Activated CD4-positive, alpha-beta T cell treated with anti-CD3 and anti-CD28 coated beads, Interleukin-2, amount 50 U/mL, for 1 hour (primary cell): ENCODE measurements at regions not wholly inside any gene's neighbourhood (a gene's known extent, or its start where the extent isn't known, plus 50 kb on each side); places are given as distances from the start of the nearest gene placed in this dataset.
"Not testable (repeated sequence)": the region's sequence is repeated elsewhere in the genome, so short reads cannot be mapped to it uniquely, and the experiment has no call there.

Experiments
- DNase-seq: peaks from one replicate; pipeline ENCODE4 v3.0.0-alpha.2; 2020

DNA sequence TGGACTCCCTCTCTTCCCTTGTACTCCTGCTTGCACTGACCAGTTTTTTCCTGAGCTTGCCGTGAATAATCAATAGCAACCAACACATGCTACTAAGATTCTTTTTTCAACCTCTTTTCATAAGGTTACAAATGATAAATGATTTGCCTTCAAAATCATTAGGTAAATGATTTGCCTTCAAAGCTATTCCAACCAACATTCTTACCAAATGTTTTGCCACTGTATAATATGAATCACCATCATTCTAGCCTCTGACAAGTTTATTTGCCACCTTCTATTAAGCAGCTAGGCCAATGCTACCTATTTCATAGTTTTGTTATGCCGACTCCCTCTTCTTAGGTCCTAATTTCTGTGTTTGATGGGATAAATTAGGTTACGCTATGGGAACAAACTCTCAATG, 385.1 kb downstream of the DTWD2 start:
- DNase-seq, result no peak

GRCh38 chr5:118598311-118598710, 390.0 kb downstream of the DTWD2 start:
- no peak for DNase-seq

DNA sequence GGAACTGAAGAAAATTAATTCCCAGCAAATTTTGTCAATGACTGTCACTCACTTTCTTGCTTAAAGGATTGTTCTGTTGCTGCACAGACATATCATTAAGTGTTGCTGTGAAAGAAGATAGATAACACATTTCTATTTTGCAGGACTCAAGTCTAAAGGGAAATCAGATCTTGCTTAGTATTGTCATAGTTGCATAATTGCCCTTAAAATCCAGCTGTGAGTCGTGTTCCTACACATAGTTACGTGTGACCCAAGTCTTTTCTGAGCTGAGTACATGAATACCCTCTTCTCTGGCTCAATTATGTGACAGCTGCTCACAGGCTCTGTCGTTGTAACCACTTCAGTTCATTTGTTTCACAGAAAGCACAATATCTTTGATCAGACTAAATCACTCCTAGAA, 390.8 kb downstream of the DTWD2 start:
- DNase-seq, result no peak

DNA sequence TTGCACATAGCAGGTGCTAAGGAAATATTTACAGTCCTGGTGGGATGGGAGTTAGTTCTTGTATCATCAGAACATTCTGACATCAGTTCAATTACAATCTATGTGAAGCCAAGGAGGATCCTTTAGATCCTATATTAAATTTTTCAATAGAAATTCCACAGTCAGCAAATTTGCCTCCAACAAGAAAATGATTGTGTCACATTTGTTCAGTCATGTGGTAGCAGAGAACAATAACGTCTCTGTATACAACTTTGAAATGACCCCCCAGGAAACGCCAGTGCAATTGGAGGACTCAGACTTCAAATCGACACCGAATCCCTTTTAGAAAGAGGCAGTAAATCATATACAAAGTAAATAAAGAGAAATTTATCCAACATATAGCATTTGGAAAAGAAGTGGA, 392.1 kb downstream of the DTWD2 start:
- DNase-seq, result no peak

GRCh38 chr5:118593003-118593328, 395.4 kb downstream of the DTWD2 start:
- DNase-seq, result no peak

GRCh38 chr5:118592229-118593002, 395.9 kb downstream of the DTWD2 start:
- no peak for DNase-seq

GRCh38 chr5:118590806-118591205, 397.5 kb downstream of the DTWD2 start:
- DNase-seq, result no peak

GRCh38 chr5:118580949-118581348, 407.4 kb downstream of the DTWD2 start:
- no peak for DNase-seq

DNA sequence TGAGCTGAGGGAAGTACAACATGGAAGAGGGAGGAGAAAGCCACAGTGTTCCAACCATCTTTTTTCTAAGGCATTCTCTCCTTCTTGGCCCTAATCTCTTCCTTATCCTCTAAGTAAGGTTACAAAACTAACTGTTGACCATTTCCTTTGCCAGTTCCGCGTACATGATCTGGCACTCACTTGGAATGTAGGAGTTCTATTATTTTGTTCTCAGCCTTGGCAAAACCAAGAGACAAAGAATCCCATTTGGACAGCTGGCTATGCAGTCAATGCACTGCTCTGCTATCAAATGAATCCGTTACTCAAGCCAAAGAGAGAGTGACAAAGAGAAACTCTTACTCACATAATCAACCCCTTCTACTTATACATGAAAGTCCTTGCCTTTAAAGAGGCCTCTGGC, 410.3 kb downstream of the DTWD2 start:
- DNase-seq, result no peak

DNA sequence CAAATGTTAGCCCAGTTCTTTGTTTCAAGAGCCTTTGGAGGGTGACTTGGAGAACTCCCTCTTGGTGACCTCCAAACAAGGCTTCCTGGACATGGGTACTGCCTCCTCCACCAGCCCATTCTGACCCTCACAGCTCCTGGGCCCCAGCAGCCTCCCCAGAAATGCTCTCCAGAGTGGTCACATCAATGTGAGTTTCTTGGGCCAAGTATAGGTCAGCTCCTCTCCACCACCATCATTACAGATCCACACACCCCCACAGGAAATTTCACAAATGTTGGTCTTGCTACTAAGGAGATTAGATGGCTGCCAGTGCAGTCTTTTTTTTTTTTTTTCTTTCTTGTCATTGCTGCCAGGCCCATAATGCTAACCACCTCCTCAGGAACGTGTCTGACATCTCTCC, 410.7 kb downstream of the DTWD2 start:
- DNase-seq, result no peak

- not testable (repeated sequence) for DNase-seq
Measured at GRCh38 chr5:118570276-118570675, 418.1 kb downstream of the DTWD2 start.

DNA sequence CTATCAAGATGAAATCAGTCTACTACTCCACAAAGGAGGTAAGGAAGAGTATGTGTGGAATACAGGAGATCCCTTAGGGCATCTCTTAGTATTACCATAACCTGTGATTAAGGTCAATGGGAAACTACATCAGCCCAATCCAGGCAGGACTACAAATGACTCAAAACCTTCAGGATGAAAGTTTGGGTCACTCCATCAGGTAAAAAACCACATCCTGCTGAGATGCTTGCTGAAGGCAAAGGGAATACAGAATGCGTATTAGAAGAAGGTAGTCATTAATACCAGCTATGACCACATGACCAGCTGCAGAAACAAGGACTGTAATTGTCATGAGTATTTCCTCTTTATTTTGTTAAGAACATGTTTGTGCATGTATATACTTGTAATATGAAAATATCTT, 418.8 kb downstream of the DTWD2 start:
- not testable (repeated sequence) for DNase-seq

- no peak for DNase-seq
Measured at GRCh38 chr5:118565335-118565971, 422.9 kb downstream of the DTWD2 start.

DNA sequence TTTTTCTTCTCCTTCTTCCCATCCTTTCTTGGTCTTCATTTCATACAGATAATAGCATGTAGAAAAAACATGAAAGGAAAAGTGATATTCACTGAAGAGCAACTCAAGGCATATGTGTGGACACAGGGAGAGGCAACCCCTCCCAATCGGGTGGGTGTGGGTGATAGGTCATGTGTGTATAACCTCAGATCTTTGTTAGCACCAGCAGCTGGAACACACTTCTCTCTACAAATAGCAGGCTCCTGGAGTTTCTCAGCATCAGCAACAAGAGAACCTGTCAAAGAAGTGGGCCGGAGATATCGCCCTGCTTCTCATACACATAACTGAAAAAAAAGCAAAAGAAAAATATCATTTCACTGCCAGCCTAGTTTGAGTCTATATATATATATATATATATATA, 426.4 kb downstream of the DTWD2 start:
- DNase-seq, result no peak

GRCh38 chr5:118561235-118561634, 427.1 kb downstream of the DTWD2 start:
- DNase-seq, result no peak

DNA sequence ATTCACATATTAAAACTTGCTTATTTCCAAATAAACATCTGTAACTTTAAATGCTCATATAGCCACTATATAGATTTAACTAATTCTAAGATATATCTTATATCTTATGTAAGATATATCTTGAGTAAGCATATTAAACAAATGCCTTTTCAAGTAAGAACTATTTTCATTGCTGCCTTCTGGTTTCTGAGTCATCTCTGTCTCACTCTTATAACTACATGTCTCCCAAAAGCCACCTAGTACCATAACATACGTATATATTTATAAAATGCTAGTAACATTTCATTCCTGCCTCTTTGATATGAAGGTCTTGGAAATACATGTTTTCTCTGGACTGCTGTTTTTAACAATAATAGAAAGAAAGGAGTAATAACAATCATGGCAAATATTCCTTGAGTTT, 429.5 kb downstream of the DTWD2 start:
- no peak for DNase-seq

- no peak for DNase-seq
Measured at GRCh38 chr5:118557251-118557661, 431.1 kb downstream of the DTWD2 start.

DNA sequence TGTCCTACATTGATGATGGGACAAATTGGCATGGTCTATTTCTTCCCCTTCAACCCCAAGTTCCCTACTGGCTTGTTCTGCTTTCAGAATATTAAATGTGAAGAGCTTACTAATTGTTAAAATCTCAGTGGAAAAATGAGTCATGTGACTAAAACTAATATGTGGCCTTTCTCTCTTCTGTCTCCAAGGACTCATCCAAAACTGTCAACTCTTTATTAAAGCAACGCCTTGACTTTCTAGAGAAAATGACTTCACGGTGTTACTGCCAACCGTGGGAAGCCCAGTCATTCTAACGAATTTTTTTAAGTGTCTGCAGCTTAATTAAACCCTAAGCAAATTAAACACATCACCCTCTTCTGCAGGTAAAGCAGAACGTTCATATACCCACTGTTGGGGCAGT, 431.6 kb downstream of the DTWD2 start:
- no peak for DNase-seq

DNA sequence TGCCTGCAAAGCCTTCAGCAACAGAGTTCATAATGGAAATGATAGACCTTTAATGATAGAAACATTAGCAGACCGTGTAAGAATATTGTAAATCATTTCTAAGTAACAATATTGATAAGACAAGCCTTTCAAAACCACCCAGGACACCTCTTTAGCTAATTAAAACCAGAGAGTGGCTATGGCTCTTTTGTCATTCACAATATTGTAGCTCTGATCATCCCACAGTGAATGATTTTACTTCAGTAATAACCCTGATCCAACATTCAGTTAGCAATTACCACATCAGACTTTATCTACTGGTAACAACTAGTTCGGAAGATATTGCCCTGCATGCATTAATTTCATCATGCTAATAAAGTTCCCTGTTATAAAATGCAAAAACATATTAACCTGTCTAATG, 432.6 kb downstream of the DTWD2 start:
- DNase-seq, result no peak

- no peak for DNase-seq
Measured at GRCh38 chr5:118554981-118555380, 433.4 kb downstream of the DTWD2 start.

DNA sequence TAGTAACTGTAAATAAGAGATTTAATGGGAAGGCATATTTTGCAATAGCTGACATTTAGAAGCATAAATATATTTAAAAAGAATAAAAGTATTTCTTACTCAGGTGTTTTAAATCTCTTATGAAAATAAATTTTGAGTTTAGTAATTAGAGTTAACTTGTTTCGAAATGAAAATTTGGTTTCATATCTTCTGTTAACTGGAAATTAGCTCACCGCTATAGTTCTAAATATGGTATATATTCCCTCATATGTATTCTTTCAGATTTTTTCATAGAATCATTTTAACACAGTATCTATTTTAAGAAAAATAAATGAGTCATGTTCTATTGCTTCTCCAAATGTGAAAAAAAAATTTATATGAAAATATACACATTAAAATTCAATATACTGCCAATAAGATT, 434.1 kb downstream of the DTWD2 start:
- DNase-seq, result no peak

- DNase-seq, result no peak
Measured at GRCh38 chr5:118553662-118554061, 434.7 kb downstream of the DTWD2 start.

- DNase-seq, result no peak
Measured at GRCh38 chr5:118552731-118553360, 435.5 kb downstream of the DTWD2 start.

- DNase-seq, result no peak
Measured at GRCh38 chr5:118552146-118552545, 436.2 kb downstream of the DTWD2 start.
